DMS 273 treated with DMSO at 0.1 percent for 48 hours (cell line): ENCODE measurements at regions not wholly inside any gene's neighbourhood (a gene's known extent, or its start where the extent isn't known, plus 50 kb on each side); places are given as distances from the start of the nearest gene placed in this dataset.
"Not testable (repeated sequence)": the region's sequence is repeated elsewhere in the genome, so short reads cannot be mapped to it uniquely, and the experiment has no call there.

Experiments
- DNase-seq: peaks from one replicate; lab custom pipeline; 2025; lab: John Stamatoyannopoulos, UW

DNA sequence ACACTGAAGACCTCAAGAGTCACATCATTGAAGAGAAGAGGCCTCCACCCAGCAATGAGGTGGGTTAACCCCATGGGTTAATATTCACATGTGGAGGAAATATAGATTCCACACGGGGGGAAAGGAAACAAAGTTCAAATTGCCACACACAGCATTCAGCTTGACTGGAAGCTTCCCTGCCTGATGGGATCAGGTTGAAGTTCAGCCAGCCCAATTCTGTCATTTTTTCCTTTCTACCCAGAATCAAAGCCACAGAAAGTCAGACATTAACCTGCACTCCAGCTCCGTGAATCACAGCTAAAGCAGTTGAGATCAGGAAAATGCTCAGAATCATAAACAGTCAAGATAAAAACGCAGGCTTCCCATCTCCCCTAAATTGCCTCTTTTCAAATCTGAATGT is 208.7 kb upstream of the OBI1 start:
- DNase-seq, result no peak

DNA sequence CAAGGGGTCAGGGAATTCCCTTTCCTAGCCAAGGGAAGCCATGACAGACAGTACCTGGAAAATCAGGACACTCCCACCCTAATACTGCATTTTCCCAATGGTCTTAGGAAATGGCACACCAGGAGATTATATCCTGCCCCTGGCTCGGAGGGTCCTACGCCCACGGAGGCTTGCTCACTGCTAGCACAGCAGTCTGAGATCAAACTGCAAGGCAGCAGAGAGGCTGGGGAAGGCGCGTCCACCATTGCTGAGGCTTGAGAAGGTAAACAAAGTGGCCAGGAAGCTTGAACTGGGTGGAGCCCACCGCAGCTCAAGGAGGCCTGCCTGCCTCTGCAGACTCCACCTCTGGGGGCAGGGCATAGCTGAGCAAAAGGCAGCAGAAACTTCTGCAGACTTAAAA is 207.1 kb upstream of the OBI1 start:
- not testable (repeated sequence) for DNase-seq

DNA sequence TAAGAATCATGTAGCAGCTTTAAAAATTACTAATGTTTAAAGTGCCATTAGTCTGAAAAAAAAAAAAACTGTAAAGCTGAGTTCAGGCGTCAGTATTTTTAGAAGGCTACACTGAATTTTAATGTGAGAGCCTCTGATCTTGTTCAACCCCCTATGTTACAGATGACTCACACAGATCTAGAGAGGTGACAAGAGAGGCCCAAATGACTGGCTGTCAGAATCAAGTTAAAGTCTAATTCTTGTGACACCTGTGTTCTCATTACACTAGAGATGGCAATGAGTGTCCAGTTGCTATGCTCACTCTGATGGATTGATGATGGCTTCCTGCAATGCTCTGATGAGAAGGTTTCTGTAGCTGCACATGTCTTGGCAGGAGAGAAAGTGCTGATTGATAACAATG is 203.5 kb upstream of the OBI1 start:
- no peak for DNase-seq

DNA sequence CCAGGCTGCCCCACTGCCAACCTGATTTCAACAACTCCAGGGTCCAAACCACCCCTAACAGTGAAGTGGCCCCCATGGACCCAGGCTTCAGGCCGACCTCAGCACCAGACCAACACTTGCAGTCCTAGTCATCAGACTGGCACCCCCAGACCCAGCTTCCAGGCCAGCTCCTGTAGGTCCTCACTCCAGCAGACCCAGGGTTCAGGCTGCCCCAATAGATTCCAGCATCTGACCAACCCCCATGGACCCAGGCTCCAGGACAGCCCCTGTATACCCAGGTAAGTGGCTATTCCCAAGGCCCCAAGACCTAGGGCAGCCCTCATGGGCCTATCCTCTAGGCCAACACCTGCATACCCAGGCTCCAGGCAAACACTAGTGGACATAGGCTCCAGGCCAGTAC is 193.8 kb upstream of the OBI1 start:
- DNase-seq, result no peak

DNA sequence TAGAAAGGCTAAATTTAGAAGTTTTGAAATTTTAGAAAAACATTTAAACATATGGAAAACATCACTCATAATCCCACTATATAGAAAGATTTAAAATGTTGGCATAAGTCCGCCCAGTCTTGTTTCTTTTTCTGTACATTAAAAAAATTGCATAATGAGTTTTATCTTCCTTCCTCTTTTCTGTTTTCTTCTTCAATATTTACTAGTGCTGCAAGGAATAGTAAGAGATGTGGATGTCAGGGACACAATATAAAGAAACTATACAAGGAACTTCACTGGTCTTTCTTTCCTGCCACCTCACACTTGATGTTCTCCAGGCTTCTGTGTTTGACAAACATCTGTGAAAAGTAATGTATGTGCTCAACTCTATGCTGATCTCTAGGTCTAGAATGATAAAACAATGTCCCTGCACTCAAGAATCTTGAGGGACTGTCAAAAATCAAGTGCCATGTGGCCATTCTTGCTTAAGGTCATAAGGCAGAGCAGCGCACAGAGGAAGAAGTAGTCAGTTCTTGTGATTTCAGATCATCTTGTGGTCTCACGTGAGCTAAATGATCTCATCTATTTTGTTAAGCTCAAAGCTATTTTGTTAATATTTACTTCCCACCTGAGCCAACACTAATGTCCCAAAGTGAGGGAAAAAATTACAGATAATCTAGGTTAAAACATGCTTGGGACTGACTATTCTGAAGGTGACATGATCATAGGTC is 186.9 kb upstream of the OBI1 start:
- no peak for DNase-seq

DNA sequence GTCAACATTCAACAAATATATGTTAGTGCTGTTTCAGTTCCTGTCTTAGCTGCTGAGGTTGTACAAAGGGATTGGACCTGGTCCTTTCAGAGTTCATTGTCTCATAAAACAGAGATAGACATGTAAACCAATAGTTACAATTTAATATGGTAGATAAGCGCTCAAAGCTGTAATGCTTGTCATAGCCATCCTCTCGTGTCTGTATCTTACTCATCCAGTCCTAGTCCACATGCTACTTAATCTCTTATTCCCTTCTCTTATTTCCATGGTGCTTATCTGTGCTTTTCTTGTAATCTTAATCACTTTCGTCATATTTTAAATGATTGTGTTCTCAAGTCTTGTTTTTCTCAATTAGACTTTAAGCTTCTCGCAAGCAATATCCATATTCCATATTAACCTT is 185.2 kb upstream of the OBI1 start:
- no peak for DNase-seq

DNA sequence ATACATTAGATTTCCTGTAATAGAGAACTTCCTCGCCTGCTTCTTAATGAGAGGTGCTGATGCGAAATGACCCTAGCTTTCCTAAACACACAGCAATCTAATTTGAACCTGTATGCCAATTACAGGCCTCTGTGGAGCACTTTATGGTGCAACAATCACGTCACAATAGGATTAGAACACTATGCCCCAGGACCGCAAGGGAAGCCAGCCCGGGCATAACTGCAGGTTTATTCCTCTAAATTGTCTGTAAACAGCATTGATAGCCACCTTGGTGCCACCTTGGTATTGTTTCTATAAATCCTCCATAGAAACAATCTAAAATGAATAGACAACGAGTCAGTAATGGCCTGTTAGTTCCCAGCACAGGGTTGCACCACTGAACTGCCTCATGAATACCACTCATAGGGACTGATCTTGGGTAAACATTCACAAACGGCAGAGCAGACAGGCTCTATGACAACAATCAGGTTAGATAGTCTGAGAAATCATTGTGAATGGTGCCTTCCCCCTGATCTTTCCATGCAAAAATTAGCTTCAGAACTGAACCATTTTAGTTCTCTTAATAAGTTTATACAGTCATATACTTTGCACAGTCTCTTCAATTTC is 182.5 kb upstream of the OBI1 start:
- DNase-seq, result no peak

DNA sequence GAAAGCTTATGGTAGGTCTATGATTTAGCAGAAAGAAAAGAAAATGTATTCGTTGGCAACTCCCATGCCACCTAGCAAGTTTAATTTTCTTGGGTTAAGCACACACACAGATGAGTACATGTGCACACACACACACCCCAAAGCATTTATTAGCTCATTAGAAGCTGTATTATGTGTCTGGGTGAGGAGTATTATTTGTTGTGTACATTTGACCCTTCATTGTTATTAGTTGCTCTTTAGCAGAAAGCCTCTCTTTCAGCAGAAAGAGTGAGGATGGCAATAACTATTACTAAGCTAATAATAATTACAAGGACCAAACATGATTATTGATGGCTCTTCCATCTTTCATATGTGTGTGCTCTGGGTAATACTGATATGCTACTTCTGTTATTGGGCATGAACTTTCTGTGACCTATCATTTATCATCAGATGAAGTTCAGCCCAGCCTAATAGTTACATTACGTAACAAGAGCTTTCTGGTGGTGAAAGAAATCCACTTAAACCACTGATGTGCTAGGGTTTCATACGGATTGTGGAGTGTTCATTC is 177.4 kb upstream of the OBI1 start:
- no peak for DNase-seq

DNA sequence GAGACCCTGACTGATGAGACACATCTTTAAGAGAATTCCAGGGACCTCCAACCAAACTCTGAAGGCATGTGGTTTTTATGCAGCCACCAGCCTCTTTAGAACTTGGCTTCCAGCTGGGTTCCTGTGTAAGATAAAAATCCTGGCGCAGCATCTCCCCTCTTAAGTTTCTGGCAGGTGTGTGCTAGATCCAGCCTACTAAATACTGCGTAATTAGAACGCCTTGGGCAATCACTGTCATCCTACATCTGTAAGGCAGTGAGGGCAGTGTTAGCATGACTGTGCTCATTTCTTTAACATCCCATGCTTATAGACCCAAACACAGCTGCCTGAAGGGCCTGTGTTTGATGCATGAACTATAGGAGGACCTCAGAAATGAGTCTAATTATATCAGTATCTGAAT is 173.5 kb upstream of the OBI1 start:
- no peak for DNase-seq

DNA sequence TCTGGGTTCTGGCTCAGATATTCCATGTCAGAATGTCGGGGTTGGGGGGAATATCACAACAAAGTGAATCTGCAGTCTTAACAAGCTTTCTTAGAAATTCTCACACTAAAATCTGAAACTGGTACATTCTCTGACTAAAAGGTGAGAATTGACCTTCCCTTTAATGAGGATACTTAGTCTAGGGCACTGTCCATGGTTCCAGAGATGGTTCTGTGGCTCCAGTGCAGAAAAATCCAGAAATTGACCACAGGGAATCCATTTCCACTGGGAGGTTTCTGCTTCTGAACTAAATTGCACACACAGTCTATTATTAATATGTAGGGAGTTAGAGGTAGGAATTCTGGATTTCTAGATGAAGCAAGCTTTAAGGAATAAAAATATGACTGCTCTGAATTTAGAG is 171.6 kb upstream of the OBI1 start:
- DNase-seq, result no peak

DNA sequence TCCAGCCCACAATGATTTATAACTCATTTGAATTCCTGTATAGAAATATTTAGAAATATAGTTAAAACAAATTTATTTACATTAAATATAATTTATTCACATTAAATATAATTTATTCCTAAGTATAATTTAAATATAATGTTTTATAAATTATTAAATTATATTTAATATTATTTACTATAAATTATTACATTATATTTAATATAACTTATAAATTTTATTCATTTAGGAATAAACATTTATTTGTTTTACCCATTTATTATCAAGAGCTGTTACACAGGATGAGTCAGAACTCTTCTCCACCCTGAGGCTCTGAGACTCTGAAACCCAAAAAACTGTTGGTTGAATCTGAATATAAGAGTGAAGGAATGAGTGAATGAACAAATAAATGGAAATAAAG is 170.9 kb upstream of the OBI1 start:
- no peak for DNase-seq

DNA sequence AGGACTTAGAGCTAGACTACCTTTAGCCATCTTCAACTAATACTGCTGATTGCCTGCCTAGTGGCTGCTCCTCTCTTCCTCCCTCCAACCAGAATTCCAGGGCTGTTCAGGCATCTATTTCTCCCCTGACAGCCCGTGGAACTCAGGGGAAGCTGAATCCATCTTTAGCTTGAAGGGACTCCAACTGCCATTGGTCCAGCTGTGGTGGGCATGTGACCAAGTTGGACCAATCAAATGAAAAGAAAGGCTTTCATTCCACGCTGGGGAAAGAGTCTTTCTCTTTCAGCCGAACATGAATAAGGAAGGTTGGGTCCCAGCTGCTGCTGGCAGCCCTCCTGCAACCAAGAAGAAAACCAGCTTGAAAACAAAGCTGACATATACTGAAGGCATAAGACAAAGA is 168.5 kb upstream of the OBI1 start:
- no peak for DNase-seq

DNA sequence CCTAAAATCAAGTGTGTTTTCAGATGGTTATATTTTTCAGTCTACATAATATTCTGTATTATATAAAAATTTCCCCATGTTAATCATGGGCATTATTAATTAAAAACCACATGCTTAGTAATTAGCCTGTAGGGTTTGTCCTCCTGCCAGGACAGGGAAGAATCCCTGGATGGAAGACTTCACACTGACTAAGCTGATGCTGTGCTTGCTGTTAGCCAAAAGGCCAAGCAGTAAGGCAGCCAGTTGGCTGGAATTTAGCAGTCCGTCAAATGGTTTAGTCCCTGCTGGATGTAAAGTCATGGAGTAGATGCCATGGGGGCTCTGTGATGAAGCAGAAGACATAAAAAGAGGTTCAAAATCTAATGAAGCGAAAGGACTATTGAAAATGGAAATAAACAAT is 168.0 kb upstream of the OBI1 start:
- no peak for DNase-seq

DNA sequence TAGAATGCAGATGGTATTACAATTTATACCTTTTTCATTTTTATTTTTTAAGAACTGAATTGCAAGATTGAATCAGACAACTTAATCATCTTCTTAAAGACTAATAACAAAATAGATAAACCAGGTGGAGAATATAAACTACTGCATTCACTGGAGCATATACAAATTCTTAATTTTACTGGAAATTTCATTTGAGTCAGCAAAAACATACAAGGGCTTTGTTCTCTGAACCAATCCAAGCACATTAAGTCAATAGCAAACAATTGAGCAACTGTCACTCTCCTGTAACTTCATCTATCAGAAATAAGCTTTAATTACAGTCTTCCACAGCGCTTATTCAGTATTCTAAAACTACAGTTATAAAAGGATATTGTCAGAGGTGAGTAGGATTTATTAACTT is 167.4 kb upstream of the OBI1 start:
- no peak for DNase-seq

DNA sequence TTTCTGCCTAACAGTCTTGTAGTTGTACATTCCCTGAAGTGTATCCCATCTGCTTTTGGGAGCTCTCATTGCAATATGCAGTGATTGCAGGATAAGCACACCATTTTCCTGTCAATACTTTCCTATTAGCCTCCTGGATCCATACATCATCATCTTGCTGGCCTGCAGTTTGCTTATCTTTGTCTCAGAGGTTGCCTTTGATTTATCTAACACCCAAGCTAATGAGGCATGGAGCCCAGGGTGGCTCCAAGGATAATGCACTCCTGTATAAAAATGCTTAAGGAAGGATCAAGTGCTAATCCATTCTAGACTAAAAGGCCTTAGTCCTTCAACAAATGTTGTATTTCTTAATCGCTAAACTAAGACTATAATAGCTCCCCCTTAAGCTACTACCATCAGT is 161.6 kb upstream of the OBI1 start:
- DNase-seq, result no peak

DNA sequence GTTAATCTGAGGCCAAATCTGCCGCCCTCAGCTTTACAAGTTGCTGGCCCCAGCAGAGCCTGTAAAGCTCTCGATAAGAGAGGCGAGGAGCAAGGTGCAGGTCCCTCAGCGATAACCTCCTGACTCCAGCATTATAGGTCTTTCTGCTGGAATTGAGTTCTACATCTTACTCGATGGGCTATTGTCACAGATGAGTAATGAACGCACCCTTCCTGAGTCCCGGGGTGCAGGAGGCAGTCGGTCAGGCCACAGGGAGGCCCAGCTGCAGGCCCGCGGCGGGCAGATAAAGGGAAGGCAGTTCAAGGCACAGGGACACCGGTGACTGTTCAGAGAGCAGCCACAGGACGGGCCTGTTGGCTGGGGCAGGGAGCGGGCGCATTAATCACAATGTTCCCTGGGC is 157.6 kb upstream of the OBI1 start:
- DNase-seq, result no peak

DNA sequence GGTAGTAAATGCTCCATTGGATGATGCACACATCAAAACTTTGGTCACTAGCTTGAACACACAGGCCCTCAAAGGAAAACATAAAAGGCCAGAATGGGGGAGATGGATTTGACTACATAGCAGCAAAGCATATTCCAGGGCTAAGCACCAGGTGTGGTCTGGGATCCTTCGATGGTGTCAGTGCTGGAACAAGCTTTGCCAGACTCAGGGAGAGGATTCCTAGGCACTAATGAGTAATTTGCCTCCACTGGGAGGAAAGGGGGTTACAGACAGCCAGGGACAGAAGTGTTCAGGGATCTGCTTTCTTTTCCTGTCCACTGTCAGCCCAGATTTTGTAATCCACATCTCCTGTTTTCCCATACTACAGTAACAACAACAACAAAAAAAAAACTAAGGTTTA is 157.2 kb upstream of the OBI1 start:
- no peak for DNase-seq

DNA sequence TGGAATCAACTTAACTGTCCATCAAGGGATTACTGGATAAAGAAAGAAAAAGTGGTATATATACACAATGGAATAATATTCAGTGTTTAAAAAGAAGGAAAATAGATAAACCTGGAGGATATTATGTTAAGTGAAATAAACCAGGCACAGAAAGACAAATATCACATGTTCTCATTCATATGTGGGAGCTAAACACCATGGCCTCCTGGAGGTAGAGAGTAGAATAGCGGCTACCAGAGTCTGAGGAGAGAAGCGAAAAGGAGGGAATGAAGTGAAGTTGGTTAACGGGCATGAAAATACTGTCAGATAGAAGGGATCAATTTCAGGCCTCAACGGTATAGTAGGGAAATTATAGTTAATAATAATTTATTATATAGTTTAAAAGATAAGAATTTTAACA is 147.5 kb upstream of the OBI1 start:
- no peak for DNase-seq

DNA sequence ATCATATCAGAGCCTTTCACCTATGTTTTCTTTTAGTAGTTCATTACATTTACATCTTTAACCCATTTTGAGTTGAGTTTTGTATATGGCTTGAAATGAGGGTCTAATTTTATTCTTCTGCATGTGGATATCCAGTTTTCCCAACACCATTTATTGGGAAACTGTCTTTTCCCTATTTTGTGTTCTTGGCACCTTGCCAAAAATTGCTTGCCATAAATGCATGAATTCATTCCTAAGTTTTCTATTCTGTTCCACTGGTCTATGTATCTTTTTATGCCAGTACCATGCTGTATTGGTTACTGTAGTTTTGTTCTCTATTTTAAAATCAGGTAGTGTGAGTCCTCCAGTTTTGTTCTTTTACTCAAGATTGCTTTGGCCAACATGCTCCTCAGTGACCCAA is 144.0 kb upstream of the OBI1 start:
- DNase-seq, result no peak

DNA sequence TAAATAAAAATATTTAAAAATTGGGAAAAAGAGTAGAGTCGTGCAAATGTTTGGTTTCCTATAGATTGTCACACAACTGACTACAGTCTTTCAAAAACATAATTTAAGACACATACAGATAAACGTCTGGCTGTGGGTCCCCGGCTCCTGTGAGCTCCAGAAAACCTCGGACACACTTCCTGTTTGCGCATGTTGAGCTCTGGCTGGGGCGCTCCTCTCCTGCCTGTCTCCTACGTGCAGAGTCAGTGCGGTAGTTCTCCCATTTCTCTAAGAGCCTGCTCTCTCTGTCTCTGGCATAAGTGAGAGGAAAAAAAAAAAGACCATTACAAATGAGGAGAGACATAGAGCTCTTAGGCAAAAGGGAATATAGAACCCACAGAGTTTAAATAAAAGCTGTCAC is 128.2 kb upstream of the OBI1 start:
- DNase-seq, result no peak

DNA sequence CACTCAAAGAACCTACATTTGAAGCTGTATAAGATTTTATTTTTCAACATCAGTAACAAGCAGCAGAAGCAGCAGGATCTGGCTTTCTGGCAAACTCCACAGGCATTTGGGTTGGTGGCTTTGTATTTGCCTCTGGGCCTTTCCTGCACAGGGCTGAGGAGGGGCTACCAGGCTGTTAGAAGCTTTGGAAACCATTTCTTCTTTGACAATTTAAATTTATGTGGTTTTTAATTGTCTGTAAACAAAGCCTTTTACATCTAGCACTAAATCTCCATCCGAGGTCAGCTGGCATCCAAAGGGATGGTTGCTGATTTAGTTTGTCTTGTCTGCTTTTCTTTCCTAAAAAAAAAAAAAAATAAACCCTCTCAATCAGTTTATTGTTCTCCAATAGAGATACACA is 127.5 kb upstream of the OBI1 start:
- no peak for DNase-seq

DNA sequence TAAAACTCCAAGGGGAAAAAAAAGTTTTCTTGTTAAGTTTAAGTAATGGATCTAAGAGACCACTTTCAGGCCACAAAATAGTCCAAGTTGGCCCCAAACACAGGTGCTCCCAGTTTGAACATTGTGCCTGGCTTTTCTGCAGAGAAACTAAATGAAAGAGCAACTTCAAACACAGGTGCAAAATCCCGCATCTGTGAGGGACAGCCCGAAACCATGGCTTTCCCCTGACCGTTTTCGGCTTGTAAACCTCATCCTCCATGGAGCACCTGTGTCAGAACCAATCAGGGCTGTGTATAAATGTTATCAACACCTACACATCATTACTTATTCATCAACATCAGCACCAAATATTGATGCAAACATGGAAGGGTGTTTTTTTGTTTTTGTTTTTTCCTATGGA is 126.8 kb upstream of the OBI1 start:
- DNase-seq, result no peak

DNA sequence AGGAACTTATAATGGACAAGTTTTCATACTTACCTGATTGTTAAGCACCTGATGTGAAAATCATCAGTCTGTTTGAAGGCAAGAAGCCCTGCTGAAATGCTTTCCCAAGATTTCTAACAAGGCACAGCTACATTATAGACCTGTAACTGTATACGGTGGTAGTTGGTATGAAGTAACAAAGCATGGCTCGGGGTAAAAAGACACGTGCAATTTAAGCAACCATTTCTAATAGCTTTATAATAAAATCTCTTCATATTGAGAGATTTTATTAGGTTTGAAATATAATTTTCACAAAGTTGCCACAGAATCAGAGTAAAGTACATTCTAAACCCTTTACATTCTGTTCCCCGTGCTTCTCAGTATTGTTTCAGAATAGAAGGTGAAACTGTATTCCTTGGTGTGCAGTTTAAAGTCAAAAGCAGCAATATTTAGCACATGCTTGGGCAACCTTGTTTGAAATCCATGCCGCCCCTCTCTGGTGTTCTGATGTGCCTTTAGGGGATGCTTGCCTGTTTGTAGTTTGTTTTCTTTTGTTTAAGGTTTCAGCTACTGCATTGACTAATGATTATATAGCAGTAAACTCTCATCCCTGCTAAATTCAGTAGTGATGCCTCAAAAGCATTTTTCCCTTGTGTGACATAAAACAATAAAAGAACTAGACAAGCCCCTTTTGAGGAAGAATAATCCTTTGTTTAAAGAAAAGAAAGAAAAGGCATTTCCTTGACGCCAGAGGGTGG is 125.2 kb upstream of the OBI1 start:
- DNase-seq, result no peak
